ENCODE measurements at regions not wholly inside any gene's neighbourhood (a gene's known extent, or its start where the extent isn't known, plus 50 kb on each side); places are given as distances from the start of the nearest gene placed in this dataset.
"Not testable (repeated sequence)": the region's sequence is repeated elsewhere in the genome, so short reads cannot be mapped to it uniquely, and the experiment has no call there.

DNA sequence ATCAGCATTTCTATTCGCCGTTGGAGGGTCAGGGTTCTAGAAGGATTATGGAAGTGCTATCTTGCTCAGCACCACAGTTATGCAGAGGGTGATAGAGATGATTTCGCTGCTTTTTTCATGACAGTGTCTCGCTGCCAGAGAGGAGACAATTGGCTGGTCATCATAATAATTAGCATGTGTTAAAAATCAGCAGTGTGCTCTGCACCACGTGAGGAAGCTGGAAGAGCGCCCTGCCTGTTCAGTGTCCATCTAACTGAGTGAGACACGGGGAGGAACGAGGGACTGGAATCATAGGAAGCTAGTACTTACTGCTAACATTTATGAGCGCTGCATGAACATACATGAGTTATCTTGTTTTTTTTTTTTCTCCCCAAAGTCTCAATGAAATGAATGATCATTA lies 116.2 kb upstream of the PLAAT1 start:
- no peak for DNase-seq (ENCODE audit: low spot score)

DNA sequence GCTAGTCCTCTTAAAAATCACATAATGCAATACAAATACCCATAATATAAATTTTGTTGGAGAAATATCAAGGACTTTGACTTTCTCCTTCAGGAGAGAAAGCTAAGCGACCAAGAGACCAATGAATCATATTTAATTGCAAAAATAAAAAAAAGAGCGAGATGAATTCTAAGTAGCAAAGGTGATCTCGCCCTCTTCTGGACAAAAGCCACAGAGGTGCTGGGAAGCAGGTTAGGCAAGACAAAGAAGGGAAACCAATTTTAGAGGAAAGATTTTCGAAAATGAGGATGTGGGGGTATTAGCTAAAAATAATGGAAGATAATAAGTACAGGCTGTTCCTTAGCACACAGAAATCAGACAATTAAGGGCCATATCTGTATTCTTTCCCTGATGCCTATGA lies 111.4 kb upstream of the PLAAT1 start:
- no peak for DNase-seq (ENCODE audit: low spot score)

DNA sequence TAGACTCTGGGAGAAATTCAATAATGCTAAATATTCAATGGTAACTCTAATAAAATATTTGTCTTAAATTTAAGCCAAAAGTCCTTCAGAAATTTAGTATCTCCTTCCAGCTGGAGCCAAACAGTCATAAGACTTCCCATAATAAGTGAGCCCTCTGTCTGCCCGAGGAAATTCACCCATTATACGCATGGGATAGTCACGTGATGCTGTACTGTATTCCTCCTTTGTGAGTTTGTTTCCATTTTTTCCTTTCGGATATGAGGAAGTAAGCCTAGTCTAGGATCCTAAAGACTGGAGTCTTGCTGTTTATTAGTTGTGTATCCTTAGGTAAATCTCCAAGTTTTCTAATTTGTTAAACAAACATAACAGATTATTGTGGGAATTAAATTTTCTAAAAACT lies 110.4 kb upstream of the PLAAT1 start:
- DNase-seq (ENCODE audit: low spot score): no peak

DNA sequence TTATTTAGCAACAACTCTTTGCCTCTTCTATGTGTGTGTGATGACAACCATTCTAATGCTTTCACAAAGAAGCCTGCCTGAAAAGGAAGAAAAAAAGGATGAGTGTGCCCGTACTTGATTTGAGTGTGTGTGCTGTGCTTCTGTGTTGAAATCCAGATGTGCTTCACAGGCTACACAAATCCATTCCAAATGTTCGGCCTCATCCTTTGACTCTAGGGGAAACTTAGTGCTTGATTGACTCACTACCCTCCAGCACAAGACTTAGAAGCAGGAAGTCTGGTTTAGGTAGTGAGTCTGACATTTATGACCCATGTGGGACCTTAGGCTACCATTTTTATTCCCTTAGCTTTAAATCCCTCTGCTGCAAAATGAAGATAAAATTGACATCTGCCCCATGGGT lies 108.8 kb upstream of the PLAAT1 start:
- DNase-seq (ENCODE audit: low spot score): no peak

DNA sequence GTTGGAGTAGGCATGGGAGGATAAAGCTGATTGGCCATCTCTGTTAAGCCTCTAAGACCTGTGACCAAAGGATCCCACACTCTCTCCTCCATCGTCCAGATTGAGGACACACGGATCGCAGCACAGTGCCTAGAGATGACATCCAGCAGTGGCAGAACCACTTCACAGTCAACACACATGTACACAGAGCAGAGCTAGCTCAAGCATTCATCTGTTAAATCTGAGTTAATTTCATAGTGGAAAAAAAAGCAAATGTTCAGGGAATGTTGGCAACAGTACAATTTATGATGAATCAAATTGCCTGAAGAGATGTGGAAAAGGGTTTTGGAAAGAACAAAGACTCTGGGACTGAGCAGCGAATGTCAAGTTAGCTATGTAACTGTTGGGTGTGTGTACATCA lies 108.1 kb upstream of the PLAAT1 start:
- DNase-seq (ENCODE audit: low spot score): no peak

DNA sequence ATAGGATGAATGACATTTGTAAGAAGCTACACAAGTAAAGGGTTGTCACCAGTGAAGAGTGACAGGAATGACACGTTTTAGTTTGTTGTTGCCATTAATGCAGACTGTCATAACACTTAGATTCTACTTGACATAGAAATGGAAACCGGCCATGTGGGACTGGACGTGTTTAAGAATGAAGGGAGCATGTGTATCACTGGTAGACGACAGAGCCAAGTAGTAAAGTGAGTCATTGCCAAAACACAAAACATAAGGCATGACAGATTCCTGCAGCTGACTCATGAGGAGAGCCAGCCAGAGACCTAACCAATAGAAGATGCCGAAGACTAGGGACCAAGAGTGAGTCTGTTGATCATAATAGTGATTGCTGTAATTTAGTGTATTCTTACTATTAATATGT lies 106.2 kb upstream of the PLAAT1 start:
- peak; percentile 75 for DNase-seq (ENCODE audit: low spot score)

DNA sequence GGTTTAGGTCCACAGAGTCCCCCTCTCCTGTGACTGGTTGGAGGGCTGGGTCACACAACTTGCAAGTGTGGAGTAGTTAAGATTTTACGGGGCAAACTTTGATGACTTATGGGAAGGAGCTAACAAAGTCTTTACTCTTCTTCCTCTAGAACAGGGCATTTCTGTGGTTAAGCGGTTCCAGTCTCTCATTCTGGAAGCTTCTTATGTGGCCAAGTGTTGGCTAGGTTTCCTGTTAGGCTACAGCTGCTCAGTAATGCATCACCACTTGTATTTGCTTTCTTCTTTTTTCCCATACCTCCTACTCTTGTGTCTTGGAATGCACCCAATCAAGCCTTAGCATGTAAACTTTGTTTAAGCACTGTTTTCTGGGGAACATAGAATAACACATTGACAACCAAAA lies 100.6 kb upstream of the PLAAT1 start:
- DNase-seq (ENCODE audit: low spot score): peak; percentile 59

DNA sequence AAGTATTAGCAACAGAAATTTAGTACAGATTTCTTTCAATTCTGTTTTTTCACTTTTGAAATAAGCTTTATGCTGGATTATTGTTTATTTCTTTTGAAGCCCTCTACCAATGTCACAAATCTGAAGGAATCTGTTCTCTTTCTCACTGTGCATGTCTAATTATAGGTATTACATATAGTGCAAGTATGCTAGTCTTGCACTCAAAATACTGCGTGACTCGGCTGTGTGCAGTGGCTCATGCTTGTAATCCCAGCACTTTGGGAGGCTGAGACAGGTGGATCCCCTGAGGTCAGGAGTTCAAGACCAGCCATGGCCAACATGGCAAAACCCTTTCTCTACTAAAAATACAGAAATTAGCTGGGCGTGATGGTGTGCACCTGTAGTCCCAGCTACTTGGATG lies 95.8 kb upstream of the PLAAT1 start:
- DNase-seq (ENCODE audit: low spot score): peak; percentile 0

DNA sequence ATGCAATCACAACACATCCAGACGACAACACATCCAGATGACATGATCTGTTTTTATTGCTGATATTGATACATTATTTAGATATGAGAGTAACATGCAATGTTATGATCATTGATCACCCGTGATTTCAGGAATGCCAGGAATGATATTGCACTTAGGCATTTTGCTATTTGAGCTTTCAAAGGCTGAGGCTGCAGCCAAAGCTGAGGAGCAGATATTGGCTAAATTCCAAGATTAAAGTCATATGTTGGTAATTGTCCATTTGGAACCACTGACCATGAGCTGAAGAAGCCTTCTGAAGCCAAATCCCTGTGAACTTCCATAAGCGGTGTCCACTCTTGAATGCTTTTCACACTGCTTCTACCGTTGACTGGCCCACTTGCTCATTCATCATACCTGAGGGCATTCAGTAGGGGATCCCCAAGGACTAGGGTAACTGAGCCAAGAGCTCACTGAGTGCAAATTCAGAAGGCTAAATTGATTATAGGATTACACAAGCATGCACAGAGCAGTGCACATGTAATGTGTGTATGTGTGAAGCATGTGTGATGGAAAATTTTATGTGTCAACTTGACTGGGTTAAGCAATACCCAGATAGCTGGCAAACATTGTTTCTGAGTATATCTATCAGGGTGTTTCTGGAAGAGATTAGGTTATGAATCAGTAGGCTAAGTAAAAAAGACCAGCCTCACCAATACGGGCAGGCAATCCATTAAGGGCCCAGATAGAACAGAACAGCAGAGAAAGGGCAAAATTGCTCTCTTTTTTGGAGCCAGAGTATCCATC lies 92.1 kb upstream of the PLAAT1 start:
- peak; percentile 2 for DNase-seq (ENCODE audit: low spot score)

DNA sequence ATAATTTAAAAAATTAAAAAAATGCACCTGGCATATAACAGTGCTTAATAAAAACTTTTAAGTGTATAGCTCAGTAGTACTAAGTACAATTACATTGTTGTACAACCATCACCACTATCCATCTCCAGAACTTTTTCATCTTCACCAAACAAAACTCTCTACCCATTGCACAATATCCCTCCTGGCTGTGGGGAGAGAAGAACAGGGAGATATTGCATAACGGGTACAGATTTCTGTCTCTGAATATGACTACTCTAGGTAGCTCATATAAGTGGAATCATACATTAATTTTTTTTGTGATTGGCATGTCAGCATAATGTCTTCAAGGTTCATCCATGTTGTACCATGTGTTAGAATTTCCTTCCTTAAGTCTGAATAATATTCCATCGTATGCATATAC lies 91.0 kb upstream of the PLAAT1 start:
- peak; percentile 1 for DNase-seq (ENCODE audit: low spot score)

DNA sequence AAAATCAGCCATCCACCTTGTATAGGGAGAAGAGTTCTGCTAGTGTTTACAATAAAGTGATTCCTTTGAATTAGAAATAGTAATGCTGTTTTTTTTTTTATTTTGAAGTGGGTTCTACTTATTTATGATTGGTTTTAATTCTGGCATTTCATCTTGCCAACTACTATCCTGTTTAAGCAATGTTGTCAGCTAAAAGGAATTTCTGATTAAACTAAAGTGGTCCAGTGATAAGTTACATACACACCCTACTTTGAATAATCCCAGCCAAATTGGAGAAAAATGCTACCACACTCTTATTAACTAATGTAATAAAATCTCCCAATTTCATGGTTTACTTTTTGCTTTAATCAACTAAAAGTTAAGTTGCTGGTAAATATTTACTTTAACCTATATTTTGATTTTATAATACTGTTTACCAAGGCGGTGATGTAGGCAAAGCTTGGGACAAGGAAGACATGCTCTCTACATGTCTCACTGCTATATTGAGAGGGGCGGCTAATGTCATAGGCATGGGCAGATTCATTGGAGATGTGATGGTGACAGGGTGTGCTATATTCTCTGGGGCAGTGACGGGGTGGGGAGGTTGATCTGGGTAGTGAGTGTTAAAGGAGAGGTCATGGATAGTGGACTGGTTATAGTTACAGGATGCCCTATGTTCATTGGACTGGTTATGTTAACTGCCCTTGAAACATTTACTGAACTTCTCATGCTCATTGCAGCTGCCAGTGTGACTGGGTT lies 85.8 kb upstream of the PLAAT1 start:
- DNase-seq (ENCODE audit: low spot score): peak; percentile 3

DNA sequence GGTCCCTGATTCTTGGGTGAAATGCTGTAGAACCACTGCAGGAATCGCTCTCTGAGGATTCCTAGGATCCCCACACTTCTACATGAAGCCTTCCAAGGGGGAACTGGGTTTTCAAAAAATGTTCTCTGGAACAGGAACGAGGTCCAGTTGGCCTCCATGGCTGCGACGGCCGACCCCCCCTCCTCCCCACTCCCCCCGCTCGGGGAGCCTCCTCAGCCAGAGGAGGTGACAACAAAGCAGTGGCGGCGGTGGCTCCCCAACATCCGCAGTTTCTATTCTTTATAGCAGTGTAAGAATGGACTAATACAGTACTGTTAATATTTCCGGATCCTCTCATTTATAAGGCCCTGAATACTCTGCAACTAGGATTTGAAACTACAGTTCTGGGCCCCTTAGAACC lies 84.0 kb upstream of the PLAAT1 start:
- DNase-seq (ENCODE audit: low spot score): peak; percentile 1

DNA sequence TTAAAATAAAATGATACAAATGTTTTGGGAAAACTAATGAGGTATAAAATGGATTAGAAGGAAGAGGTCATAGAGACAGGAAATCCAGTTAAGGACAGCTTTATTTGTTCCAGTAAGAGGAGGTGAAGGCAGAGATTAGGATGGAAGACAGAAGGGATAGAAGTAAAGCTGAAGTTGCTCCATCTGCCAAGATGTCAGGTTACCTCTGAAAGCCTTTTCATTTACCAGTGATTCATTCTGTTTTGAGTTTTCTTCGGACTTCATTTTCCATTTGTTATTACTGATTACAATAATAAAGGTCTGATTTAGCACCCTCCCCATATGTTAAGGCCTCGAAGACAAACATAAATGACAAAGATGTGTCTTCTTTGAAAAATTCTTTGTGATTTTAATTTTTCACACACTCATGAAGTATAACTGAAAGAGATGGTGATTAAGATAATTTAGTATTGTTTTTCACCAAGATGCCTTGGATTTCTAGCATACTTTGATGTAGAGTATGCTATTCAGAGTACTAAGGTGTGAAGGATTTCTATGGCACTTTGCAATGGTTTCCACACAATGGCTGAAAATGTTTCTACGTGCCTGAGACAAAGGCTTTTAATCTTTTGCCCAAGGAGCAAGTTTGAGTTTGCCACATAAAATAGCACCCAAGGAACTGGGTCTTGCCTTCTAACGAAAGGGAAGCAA lies 75.4 kb upstream of the PLAAT1 start:
- no peak for DNase-seq (ENCODE audit: low spot score)

DNA sequence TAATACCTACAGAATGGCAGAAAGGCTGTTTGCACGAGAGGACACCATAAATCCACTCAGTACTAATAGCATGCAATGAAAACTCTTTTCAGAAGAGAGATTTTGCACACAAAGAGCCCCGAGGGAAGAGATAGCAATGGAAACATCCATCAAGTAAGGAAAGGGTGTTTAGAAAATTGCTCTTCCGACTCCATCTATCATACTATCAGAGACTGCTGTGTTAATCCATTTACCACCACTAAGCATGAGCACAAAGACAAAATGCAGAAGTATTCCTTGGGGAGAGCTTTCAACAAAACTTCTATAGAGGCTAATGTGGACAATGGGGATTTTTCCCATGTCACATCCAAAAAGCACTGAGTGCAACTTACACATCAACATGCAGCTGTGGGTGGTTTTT lies 72.1 kb upstream of the PLAAT1 start:
- peak; percentile 1 for DNase-seq (ENCODE audit: low spot score)

DNA sequence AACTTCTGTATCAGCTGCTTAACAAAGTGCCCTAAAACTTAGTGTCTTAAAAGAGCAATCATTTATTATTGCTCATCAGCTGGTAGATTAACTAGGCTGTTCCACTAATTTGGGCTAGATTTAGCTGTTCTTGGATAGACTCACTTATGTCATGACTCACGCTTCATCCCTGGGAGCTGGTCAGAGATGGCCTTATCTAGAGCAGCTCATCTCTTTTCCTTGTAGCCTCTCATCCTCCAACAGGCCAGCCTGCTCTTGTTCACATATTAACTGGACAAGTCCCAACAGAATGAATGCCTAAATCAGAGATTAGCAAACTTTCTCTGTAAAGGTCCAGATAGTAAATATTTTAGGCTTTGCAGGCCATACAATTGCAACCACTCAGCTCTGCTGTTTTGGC lies 66.9 kb upstream of the PLAAT1 start:
- peak; percentile 1 for DNase-seq (ENCODE audit: low spot score)

DNA sequence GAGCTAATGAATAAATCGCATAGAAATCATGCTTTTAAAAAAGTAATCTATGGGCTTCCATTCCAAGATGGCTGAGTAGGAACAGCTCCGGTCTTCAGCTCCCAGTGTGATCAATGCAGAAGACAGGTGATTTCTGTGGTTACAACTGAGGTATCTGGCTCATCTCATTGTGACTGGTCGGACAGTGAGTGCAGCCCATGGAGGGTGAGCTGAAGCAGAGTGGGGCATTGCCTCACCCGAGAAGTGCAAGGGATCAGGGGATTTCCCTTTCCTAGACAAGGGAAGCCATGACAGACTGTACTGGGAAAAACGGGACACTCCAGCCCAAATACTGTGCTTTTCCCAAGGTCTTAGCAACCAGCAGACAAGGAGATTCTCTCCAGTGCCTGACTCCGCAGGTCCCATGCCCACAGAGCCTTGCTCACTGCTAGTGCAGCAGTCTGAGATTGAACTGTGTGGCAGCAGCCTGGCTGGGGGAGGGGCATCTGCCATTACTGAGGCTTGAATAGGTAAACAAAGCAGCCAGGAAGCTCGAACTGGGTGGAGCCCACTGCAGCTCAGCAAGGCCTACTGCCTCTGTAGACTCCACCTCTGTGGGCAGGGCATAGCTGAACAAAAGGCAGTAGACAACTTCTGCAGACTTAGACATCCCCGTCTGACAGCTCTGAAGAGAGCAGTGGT lies 61.5 kb upstream of the PLAAT1 start:
- DNase-seq (ENCODE audit: low spot score): not testable (repeated sequence)

DNA sequence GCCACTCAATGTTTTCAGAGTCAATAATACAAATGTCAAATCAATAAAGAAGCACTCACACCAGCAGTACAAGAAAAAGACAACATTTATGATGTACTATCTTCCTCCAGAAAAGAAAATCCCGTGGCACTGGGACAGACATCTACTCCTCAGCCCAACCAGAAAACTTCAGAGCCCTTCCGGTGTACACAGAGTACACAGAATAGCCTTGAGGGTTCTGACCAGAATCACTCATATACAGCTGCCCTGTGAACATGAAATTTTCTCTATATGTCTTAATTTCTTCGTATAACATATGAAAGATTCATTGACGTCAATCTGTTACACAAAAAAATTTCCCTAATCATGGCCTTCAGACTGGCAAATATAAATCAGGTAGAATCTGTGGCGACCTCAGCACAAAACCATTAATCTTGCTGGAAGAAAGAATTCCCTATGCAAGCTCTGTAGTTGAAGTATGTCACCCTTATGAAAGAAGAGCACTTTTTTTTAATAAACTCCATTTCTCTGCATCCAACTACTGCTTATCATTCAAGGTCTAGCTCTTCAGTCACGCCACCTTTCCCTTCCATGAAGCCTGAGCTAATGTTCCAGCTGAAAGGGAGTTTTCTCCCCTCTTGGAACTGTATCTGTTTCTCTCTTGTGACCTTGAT lies 53.8 kb upstream of the PLAAT1 start:
- DNase-seq (ENCODE audit: low spot score): no peak

DNA sequence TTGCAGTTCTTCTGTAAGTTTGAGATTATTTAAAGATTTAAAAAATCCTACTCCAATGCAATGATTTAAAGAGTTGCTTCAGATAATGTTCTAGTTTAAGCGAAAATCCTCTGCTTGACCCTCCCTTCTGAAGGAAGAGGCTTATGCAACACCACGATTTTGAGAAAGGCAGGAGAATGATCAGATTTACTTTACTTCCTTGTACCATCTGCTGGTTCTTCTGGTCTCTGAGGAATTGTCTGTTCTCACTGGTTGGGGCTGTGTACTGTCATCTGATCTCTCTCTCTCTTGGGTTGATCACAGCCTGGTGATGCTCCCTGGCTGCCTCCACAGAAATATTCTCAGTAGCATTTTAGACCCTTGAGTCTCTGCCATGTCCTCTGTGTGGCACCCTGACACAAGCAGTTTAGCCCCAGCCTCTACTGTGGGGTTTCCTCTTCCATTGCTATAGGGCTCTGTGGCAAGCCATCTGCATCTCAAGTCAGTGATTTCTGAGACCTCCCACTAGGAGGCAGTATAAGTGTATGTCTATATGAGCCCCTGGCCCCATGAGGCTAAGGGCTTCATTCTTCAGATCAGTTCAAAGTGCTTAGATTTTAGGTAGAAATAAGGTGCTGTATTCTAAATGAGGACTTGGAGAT lies 50.8 kb upstream of the PLAAT1 start:
- peak; percentile 39 for DNase-seq (ENCODE audit: low spot score)

Measured in H4 (cell line).